ENCODE measurements at regions not wholly inside any gene's neighbourhood (a gene's known extent, or its start where the extent isn't known, plus 50 kb on each side); places are given as distances from the start of the nearest gene placed in this dataset.

GRCh38 chr3:170726976-170727661 is 141.2 kb upstream of the SLC7A14 start (continued):
- TF ChIP-seq NR0B1 (IDR thresholded peaks at IDR 0.05; ENCODE audit: partially characterized antibody), result no peak
- no peak for TF ChIP-seq CBX2 (IDR thresholded peaks at IDR 0.05; ENCODE audit: insufficient read depth, low read length, poor library complexity, severe bottlenecking)
- TF ChIP-seq HIVEP1 (CRISPR knock-in tag; IDR thresholded peaks at IDR 0.05), result no peak
- no peak for TF ChIP-seq UBTF (IDR thresholded peaks at IDR 0.05; ENCODE audit: borderline replicate concordance in 1 of 2, low read depth in 2 of 2, low read length in 2 of 2)
- no peak for TF ChIP-seq RFX5 (IDR thresholded peaks at IDR 0.05; ENCODE audit: low read depth, low read length)
- TF ChIP-seq GATAD2A (IDR thresholded peaks at IDR 0.05), result no peak; the same call in 1 of the 2 replicates
- no peak for TF ChIP-seq SMAD2 (IDR thresholded peaks at IDR 0.05; ENCODE audit: low read depth, low read length)
- TF ChIP-seq ZBTB7A (IDR thresholded peaks at IDR 0.05; ENCODE audit: borderline replicate concordance, control insufficient read depth, low read depth, low read length), result no peak
- TF ChIP-seq HINFP (tag; conservative IDR thresholded peaks at IDR 0.05; ENCODE audit: low read depth), result peak; percentile 58; the same call in 1 of the 2 replicates
- no peak for TF ChIP-seq ZBTB49 (CRISPR knock-in tag; IDR thresholded peaks at IDR 0.05; ENCODE audit: borderline replicate concordance)
- no peak for TF ChIP-seq ZBTB8A (IDR thresholded peaks at IDR 0.05; ENCODE audit: partially characterized antibody)
- TF ChIP-seq ETV6 (IDR thresholded peaks at IDR 0.05; ENCODE audit: borderline replicate concordance in 1 of 2, low read depth in 2 of 2, low read length in 1 of 2), result no peak
- TF ChIP-seq ETV6 (CRISPR knock-in tag; IDR thresholded peaks at IDR 0.05; ENCODE audit: borderline replicate concordance), result no peak
- no peak for TF ChIP-seq SIN3B (IDR thresholded peaks at IDR 0.05; ENCODE audit: low read depth)
- TF ChIP-seq MEIS2 (IDR thresholded peaks at IDR 0.05; ENCODE audit: partially characterized antibody), result no peak
- no peak for TF ChIP-seq ZNF76 (CRISPR knock-in tag; IDR thresholded peaks at IDR 0.05; ENCODE audit: borderline replicate concordance)
- no peak for TF ChIP-seq CEBPB (tag; IDR thresholded peaks at IDR 0.05)
- no peak for TF ChIP-seq ZNF140 (CRISPR knock-in tag; IDR thresholded peaks at IDR 0.05)

Measured in K562 (cell line).